NCI-H345 treated with DMSO at 0.1 percent for 48 hours (cell line): ENCODE measurements at regions not wholly inside any gene's neighbourhood (a gene's known extent, or its start where the extent isn't known, plus 50 kb on each side); places are given as distances from the start of the nearest gene placed in this dataset.
A peak's percentile ranks its signal among the peaks of the same experiment; 100 is the strongest.

ENCODE experiments used
- DNase-seq: peaks from one replicate; lab custom pipeline; 2025; ENCODE audit not compliant: unreplicated experiment; lab: John Stamatoyannopoulos, UW

DNA sequence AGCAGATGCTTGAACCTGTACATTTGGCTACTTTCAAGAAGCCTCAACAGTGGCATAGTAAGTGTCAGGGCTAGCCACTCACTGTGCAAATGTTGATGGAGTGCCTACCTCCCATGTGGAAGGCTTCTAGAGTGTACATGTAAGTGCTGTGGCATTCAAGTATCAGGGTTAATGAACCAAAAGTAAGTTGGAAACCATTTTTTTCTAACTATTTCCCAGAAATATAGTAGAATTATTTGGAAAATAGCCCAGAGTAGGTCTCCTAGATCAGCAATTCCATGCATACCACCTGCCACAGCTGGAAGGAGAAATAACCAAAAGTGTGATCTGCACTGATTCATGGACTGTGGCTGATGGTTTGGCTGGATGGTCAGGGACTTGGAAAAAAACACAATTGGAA, 53.3 kb downstream of the FOXD1 start:
- DNase-seq: no peak

DNA sequence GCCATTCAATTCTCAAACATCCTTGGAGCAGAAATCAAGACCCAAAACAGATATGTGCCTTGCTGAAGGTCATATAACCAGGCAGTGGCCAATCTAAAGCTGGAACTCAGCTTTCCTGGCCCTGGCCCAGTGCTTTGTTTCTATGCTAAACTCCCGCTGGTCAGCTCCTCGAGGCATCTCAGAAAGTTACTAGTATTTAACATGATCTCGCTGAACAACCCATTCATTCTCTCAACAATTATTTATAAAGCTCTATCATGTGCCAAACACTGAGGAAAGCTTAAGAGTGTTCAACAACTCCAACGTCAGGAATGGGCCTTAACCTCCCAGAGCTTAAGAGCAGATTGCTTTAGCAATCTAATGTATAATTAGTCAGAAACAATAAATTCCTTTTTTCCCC, 54.0 kb downstream of the FOXD1 start:
- DNase-seq: no peak

- peak; percentile 34 for DNase-seq
These were observed 54.7 kb downstream of the FOXD1 start for GRCh38 chr5:73393611-73394489.

DNA sequence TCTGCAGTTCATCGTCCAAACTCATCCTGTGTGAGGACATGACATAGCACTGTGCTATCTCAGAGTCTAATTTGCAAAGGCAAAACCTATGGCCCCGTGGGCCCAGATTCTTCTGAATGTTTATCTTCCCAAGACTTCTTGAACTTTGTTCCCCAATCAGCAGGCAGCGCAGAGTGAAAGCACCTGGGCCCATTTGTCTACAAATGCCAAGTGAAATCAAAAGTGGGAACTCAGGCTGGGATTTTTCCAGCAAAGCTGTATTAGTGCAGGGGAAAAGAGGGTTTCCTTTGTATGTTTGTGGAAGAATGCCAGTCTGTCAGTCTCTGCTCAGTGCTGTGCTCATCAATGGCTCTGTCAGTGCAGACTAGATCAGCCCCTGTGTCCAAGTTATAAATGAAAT, 55.8 kb downstream of the FOXD1 start:
- DNase-seq: no peak

DNA sequence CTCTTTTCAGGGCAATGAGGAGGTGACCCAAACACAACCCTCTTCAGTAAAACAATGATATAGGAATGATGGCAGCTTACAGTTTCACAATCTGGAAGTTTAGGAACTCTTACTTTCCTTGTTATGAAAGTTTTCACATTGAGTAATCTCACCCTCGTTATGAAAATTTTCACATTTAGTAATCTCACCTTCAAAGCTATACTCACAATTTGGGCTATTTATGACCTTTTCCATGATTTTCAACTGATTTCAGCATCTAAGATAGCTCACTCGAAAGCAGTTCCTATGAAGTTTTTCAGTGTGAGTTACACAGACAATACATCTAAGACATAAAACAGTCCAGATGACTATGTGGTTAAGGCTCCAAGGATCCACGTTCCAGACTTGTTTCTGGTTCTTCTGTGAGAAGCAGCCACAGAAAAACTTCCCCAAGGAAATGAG, 57.1 kb downstream of the FOXD1 start:
- DNase-seq: no peak

GRCh38 chr5:73390972-73391371, 57.6 kb downstream of the FOXD1 start:
- no peak for DNase-seq

DNA sequence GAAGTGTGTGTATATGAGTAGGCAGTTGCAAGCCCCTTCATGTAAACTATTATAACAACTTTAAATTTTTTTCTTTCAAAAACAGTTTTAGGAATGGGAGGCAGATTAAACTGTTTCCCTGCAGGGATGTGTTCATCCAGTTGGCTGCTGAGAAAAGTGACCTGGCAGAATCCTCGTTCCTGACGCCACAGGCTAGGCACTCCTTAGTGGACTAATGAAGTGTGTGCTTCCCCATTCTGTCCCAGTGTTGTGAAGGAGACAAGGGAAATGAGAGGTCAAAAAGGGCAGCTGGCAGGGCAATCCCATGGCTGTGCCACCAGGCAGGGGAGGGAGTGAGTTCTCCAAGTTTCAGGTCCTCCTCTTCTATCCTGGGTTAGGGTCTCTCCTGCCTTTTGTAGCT, 59.8 kb downstream of the FOXD1 start:
- DNase-seq: no peak

GRCh38 chr5:73388306-73388684, 60.3 kb downstream of the FOXD1 start:
- peak; percentile 48 for DNase-seq

GRCh38 chr5:73387601-73388305, 60.8 kb downstream of the FOXD1 start:
- DNase-seq: peak; percentile 58

GRCh38 chr5:73387149-73387591, 61.4 kb downstream of the FOXD1 start:
- DNase-seq: no peak

- no peak for DNase-seq
These were observed 63.7 kb downstream of the FOXD1 start for GRCh38 chr5:73384861-73385260.

DNA sequence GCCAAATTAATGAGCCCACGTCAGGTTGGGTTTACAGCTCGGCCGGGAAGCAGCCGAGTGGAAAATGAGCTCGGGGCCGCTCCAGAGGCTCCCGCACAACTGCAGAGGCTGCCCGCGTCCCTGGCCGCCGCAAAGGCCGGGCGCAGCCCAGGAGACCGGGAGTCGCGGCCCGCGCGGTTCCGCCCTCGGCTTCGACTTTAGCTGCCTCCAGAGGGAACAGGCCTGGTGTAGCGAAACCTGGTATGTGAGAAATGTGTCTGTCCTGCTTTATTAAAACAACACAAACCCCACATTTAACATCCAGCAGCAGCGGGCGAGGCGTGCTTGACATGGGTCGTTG, 66.2 kb downstream of the FOXD1 start:
- no peak for DNase-seq

- no peak for DNase-seq
These were observed 66.8 kb downstream of the FOXD1 start for GRCh38 chr5:73381590-73382400.

GRCh38 chr5:73380710-73381589, 67.6 kb downstream of the FOXD1 start:
- no peak for DNase-seq

GRCh38 chr5:73380041-73380440, 68.5 kb downstream of the FOXD1 start:
- no peak for DNase-seq

- DNase-seq: no peak
These were observed 69.1 kb downstream of the FOXD1 start for GRCh38 chr5:73379435-73379834.

DNA sequence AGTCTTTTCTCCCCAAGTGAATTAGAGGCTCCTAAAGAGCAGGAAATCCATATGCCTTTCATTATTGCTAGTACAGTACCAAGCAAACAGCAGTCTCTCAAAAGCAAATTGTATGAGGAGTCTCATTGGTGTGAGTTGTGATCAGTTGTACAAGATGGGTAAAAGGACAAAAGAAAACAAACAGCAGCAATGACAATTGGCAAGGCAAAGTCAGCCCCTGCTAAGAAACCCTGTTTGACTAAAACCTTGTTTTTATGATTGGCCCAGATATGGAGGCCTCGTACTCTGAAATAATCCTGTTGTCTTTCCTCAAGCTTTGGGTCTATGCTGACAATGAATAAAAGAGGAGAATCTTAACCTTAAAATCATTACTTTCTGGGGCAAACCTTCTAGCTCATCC, 69.8 kb downstream of the FOXD1 start:
- no peak for DNase-seq

DNA sequence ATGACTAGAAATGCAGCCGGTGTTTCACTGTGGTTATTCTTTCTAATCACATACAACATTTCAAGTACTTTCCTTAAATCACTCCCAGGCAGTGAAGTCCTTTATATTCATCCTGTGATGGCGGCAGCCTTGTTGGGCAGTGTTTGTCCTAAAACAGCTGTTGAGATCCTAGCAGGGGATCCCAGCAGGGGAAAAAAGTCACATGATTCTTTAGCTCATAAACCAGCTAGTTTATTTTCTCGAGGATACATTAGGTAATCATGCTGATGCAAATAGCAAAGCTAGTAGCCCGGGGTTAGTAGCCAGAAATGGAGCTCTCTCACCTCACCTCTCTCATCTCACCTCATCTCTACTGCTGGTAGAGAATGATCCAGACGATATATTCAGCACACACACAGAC, 70.5 kb downstream of the FOXD1 start:
- peak; percentile 16 for DNase-seq

DNA sequence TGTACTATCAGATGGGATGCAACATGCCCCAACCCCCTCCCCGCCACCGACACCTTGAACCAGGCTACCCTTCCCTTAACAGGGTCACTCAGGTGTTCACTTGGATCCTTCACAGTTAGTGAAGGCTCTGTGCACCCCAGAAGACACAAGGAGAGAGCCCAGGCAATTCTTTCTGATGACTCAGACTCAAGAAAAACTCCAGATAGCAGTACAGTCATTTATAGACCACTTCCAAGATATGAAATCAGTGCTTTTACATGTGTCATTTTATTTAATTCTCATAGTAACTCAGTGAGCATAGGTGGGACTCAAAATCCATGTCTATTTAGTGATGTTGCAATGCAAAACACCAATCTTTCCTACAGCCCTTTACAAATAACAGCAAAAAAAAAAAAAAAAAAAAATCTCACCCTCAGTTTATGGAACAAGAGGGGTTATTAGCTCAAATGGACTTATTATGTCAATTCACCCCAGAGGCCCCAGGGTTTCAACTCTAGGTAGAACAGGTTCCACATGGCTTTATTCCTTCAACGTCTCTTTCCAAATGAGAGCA, 71.9 kb downstream of the FOXD1 start:
- DNase-seq: no peak

DNA sequence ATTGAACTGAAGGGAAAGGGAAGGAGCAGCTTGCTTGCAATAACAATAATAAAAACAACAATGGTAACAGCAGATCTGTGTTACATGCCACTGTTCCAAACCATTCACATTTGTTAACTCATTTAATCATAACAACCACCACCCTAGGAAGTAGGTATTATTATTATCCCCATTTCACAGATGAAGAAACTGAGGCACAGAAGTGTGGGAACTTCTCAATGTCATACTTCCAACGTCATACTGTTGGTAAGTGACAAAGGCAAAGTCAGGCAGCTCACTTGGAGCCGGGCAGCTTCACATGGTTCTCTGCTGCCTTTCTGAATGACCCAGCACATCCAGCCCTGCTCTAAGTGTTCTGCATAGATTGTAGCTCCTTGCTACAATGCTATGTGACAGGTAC, 72.6 kb downstream of the FOXD1 start:
- no peak for DNase-seq
